Cardiac fibroblast (primary cell): ENCODE measurements at regions not wholly inside any gene's neighbourhood (a gene's known extent, or its start where the extent isn't known, plus 50 kb on each side); places are given as distances from the start of the nearest gene placed in this dataset.

Experiments used
- DNase-seq, 2 donors: peaks; one replicate each; pipeline versions ENCODE4 v3.0.0 to v3.0.0-alpha.2; 2010; ENCODE audit warnings: low read depth in 2 of 2
- H3K4me3 ChIP-seq, 2 donors: replicated peaks in 1 of 2; 1 replicate in 1 of 2; 2 replicates in 1 of 2; pipeline ENCODE4 v1.5.1; 2011; ENCODE audit warnings: low read depth in 2 of 2, low read length in 2 of 2, mild to moderate bottlenecking in 2 of 2, moderate library complexity in 1 of 2
- TF ChIP-seq, protein P1 (sequence below): IDR thresholded peaks from one replicate; pipeline ENCODE4 v1.5.1; 2011; ENCODE audit warnings: low read depth, mild to moderate bottlenecking, low read length, inconsistent platforms

GRCh38 chr1:87528754-87529517 lies 200.3 kb downstream of the LMO4 start:
- TF ChIP-seq, protein P1, sequence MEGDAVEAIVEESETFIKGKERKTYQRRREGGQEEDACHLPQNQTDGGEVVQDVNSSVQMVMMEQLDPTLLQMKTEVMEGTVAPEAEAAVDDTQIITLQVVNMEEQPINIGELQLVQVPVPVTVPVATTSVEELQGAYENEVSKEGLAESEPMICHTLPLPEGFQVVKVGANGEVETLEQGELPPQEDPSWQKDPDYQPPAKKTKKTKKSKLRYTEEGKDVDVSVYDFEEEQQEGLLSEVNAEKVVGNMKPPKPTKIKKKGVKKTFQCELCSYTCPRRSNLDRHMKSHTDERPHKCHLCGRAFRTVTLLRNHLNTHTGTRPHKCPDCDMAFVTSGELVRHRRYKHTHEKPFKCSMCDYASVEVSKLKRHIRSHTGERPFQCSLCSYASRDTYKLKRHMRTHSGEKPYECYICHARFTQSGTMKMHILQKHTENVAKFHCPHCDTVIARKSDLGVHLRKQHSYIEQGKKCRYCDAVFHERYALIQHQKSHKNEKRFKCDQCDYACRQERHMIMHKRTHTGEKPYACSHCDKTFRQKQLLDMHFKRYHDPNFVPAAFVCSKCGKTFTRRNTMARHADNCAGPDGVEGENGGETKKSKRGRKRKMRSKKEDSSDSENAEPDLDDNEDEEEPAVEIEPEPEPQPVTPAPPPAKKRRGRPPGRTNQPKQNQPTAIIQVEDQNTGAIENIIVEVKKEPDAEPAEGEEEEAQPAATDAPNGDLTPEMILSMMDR, result no peak
- DNase-seq, result no peak
- no peak overlapping the region for H3K4me3 ChIP-seq

DNA sequence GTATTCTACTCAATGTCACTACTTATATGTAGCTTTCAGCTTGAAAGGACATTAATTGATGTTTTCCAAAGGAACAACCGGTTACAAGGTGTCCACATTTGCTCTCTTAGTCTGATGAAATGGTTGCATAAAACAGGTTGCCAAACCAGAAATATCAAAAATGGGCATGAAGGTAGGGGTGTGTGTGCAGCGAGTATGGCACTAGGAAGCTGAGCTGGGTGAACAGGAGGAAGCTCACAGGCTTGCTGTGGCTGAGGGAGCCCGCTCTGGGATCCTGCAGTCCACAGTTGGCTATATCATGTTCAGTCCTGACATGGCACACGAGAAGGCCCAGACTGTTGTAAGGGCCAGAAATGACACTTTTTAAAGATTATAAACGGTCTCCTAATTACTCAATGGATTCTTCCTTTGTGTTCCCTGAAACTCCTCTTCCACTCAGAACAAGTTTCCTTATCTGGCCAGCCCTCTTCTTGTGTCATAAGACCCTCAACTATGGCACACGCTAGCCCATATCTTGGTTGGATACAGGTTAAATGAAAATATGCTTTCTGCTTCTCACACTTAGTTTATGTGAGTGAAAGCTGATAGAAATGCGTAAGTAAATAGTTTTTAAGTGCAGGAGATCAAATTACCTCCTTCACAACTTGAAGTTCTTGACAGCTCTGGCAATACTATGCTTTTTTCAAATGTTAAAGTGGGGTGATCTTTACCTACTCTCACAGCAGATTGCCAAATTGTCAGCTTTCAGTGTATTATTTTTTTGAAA lies 201.5 kb downstream of the LMO4 start:
- DNase-seq, result no peak
- no peak overlapping the region for H3K4me3 ChIP-seq
- TF ChIP-seq, protein P1, result no peak

GRCh38 chr1:87535551-87535950 lies 206.9 kb downstream of the LMO4 start:
- no peak for DNase-seq
- TF ChIP-seq, protein P1, result no peak
- no peak overlapping the region for H3K4me3 ChIP-seq

GRCh38 chr1:87539147-87539546 lies 210.5 kb downstream of the LMO4 start:
- DNase-seq, result no peak
- H3K4me3 ChIP-seq, result no peak overlapping the region
- TF ChIP-seq, protein P1, result no peak

DNA sequence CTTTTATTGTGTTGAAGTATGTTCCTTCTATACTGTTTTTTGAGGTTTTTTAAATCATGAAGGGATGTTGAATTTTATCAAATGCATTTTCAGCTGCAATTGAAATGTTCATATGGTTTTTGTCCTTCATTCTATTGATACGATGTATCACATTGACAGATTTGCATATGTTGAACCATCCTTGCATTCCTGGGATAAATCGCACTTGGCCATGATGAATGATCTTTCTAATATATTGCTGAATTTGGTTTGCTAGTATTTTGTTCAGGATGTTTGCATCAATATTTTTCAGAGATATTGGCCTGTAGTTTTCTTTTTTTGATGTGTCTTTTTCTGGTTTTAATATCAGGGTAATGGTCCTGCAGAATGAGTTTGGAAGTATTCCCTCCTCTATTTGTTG lies 214.0 kb downstream of the LMO4 start:
- TF ChIP-seq, protein P1, result no peak
- H3K4me3 ChIP-seq, result no peak overlapping the region
- DNase-seq, result no peak

GRCh38 chr1:87549738-87550137 lies 221.1 kb downstream of the LMO4 start:
- TF ChIP-seq, protein P1, result no peak
- H3K4me3 ChIP-seq, result no peak overlapping the region
- no peak for DNase-seq
